Activated CD4-positive, CD25-positive, alpha-beta regulatory T cell treated with anti-CD3 and anti-CD28 coated beads, Interleukin-2, amount 50 U/mL, for 24 hours (primary cell): ENCODE measurements at regions not wholly inside any gene's neighbourhood (a gene's known extent, or its start where the extent isn't known, plus 50 kb on each side); places are given as distances from the start of the nearest gene placed in this dataset.
"Not testable (repeated sequence)": the region's sequence is repeated elsewhere in the genome, so short reads cannot be mapped to it uniquely, and the experiment has no call there.

Source experiments
- ATAC-seq, 2 donors: fragments of 150-1000 bp; cut with Tn5 transposase; one replicate each; pipeline ENCODE4 v1.10.0; 2021; ENCODE audit warnings: mild to moderate bottlenecking in 1 of 2, moderate library complexity in 1 of 2

- ATAC-seq: no peak
Measured at GRCh38 chr12:30329281-30329680, 366.4 kb downstream of the IPO8 start.

GRCh38 chr12:30323008-30323407 lies 372.7 kb downstream of the IPO8 start:
- no peak for ATAC-seq

- no peak for ATAC-seq
Measured at GRCh38 chr12:30320561-30320960, 375.1 kb downstream of the IPO8 start.

- ATAC-seq: no peak
Measured at GRCh38 chr12:30314506-30315100, 381.1 kb downstream of the IPO8 start.

- no peak for ATAC-seq
Measured at GRCh38 chr12:30308010-30308717, 387.5 kb downstream of the IPO8 start.

GRCh38 chr12:30304528-30304927 lies 391.1 kb downstream of the IPO8 start:
- ATAC-seq: no peak

- no peak for ATAC-seq
Measured at GRCh38 chr12:30301291-30301690, 394.4 kb downstream of the IPO8 start.

- ATAC-seq: no peak
Measured at GRCh38 chr12:30296486-30296885, 399.2 kb downstream of the IPO8 start.

- ATAC-seq: no peak
Measured at GRCh38 chr12:30286345-30286926, 409.2 kb downstream of the IPO8 start.

GRCh38 chr12:30278401-30278800 lies 417.3 kb downstream of the IPO8 start:
- no peak for ATAC-seq

- ATAC-seq: not testable (repeated sequence)
Measured at GRCh38 chr12:30272515-30272914, 423.2 kb downstream of the IPO8 start.

GRCh38 chr12:30269496-30269895 lies 426.2 kb downstream of the IPO8 start:
- ATAC-seq: no peak

GRCh38 chr12:30268041-30268440 lies 427.6 kb downstream of the IPO8 start:
- ATAC-seq: no peak

- no peak for ATAC-seq
Measured at GRCh38 chr12:30263434-30263833, 432.2 kb downstream of the IPO8 start.

GRCh38 chr12:30257618-30258017 lies 438.1 kb downstream of the IPO8 start:
- no peak for ATAC-seq

GRCh38 chr12:30251546-30251945 lies 444.1 kb downstream of the IPO8 start:
- no peak for ATAC-seq

- no peak for ATAC-seq
Measured at GRCh38 chr12:30243426-30243825, 452.2 kb downstream of the IPO8 start.

- no peak for ATAC-seq
Measured at GRCh38 chr12:30219047-30219446, 435.3 kb upstream of the TMTC1 start.

GRCh38 chr12:30218073-30218472 lies 434.3 kb upstream of the TMTC1 start:
- no peak for ATAC-seq

- no peak for ATAC-seq
Measured at GRCh38 chr12:30213166-30213565, 429.4 kb upstream of the TMTC1 start.

- no peak for ATAC-seq
Measured at GRCh38 chr12:30211743-30212142, 428.0 kb upstream of the TMTC1 start.

GRCh38 chr12:30203981-30204380 lies 420.2 kb upstream of the TMTC1 start:
- ATAC-seq: no peak

GRCh38 chr12:30202521-30203254 lies 418.9 kb upstream of the TMTC1 start:
- no peak for ATAC-seq
